Renal cortex interstitium (tissue), 11 donors: ENCODE measurements at regions not wholly inside any gene's neighbourhood (a gene's known extent, or its start where the extent isn't known, plus 50 kb on each side); places are given as distances from the start of the nearest gene placed in this dataset.

Source experiments
- DNase-seq, 11 donors: peaks; one replicate each; pipeline ENCODE4 v3.0.0-alpha.2; 2013; ENCODE audit warnings: low read depth in 9 of 11, low spot score in 4 of 11; ENCODE audit errors: extremely low read depth in 1 of 11

DNA sequence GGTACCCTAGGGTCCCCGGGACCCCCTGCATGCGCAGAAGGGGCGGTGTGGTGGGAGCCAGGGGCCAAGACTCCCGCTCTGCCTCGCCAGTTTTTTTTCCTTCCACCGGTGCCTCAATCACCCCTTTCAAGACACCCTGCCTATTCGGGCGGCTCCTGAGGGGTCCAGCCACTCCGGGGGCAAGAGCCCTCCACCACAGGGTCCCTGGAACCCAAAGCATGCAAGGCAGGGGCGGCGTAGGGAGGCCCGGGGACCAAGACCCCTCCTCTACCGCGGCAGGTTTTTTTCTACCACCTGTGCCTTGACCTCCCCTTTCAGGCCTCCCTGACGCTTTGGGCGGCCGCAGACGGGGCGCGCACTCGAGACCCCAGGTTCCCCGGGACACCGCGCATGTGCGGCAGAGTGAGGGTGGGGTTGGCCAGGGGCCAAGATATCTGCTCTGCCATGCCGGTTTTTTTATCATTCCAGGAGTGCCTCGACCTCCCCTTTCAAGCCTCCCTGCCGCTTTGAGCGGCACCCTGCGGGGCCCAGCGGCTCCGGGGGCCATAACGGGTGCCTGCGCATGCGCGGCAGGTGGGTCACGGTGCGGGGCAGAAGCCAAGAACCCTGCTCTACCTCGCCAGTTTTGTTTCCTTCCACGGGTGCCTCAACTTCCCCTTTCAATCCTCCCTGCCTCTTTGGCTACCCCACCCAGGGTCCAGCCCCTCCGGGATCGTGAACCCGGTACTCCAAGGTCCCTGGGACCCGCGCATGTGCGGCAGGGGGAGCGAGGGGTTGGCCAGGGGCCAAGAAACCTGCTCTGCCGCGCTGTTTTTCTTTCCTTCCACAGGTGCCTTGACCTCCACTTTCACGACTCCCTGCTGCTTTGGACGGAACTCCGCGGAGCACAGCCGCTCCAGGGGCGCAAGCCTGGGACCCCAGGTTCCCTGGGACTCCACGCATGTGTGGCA, 328.1 kb downstream of the ALG10 start:
- DNase-seq, result no peak

GRCh38 chr12:34352098-34352497, 329.8 kb downstream of the ALG10 start:
- DNase-seq, result no peak

DNA sequence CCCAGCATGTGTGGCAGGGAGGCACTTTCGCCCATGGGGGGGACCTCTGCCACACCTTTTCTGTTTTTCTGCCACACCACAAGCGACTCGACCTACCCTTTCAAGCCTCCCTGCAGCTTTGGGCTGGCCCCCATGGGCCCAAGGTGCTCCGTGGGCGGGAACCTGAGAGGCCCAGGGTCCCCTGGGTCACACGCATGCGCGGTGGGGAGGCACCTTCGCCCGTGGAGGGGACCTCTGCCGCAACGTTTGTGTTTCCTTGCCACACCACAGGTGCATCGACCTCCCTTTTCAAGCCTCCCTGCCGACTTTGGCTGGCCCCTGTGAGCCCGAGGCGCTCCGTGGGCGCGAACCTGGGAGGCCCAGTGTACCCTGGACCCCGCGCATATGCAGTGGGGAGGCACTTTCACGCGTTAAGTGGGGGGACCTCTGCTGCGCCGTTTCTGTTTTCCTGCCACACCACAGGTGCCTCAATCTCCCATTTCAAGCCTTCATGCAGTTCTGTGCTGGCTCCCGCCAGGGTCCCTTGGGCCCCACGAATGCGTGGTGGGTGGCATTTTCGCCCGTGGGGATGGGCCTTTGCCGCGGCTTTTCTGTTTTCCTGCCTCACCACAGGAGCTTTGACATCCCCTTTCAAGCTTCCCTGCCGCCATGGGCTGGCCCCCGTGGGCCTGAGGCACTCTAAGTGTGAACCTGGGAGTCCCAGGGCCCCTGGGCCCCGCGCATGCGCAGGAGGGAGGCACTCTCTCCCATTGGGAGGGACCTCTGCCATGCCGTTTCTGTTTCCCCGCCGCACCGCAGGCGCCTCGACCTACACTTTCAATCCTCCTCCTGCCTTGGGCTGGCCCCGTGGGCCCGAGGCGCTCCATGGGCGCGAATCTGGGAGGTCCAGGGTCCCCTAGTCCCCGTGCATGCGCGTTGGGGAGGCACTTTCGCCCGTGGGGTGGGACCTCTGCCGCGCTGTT, 332.2 kb downstream of the ALG10 start:
- DNase-seq, result no peak

DNA sequence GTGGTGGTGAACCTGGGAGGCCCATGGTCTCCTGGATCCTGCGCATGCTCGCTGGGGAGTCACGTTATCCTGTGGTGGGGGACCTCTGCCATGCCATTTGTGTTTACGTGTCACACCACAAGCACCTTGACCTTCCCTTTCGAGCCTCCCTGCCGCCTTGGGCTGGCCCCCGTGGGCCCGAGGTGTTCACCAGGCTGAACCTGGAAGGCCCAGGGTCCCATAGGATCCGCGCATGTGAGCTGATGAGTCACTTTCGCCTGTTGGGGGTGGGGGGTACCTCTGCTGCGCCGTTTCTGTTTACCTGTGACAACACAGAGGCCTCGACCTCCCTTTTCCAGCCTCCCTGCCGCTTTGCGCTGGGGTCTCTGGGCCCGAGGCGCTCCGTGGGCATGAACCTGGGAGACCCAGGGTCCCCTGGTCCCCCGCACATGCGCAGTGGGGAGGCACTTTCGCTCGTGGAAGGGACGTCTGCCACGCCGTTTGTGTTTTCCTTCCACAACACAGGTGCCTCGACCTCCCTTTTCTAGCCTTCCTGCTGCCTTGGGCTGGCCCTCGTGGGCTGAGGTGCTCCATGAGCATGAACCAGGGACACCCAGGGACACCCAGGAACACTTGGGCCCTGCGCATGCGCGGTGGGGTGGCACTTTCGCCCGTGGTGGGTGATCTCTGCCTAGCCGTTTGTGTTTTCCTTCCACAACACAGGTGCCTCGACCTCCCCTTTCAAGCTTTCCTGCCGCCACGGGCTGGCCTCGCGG, 334.1 kb downstream of the ALG10 start:
- DNase-seq, result no peak

DNA sequence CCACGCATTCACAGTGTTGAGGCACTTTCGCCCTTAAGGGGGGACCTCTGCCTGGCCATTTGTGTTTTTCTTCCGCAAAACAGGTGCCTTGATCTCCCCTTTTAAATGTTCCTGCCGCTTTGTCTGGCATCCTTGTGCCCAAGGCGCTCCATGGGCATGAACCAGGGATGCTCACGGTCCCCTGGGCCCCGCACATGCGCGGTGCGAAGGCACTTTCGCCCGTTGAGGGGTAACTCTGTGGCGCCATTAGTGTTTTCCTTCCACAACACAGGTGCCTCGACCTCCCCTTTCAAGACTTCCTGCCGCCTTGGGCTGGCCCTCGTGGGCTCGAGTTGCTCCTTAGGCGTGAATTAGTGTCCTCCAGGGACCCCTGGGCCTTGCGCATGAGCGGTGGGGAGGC, 335.5 kb downstream of the ALG10 start:
- DNase-seq, result no peak

DNA sequence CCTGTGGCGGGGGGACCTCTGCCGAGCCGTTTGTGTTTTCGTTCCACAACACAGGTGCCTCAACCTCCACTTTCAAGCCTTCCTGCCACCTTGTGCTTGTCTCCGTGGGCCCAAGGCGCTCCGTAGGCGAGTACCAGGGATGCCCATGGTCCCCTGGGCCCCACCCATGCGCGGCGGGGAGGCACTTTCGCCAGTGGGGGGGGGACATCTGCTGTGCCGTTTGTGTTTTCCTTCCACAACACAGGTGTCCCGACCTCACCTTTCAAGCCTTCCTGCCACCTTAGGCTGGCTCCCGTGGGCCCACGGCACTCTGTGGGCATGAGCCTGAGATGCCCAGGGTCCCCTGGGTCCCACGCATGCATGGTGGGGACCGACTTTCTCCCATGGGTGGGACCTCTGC, 335.9 kb downstream of the ALG10 start:
- no peak for DNase-seq

DNA sequence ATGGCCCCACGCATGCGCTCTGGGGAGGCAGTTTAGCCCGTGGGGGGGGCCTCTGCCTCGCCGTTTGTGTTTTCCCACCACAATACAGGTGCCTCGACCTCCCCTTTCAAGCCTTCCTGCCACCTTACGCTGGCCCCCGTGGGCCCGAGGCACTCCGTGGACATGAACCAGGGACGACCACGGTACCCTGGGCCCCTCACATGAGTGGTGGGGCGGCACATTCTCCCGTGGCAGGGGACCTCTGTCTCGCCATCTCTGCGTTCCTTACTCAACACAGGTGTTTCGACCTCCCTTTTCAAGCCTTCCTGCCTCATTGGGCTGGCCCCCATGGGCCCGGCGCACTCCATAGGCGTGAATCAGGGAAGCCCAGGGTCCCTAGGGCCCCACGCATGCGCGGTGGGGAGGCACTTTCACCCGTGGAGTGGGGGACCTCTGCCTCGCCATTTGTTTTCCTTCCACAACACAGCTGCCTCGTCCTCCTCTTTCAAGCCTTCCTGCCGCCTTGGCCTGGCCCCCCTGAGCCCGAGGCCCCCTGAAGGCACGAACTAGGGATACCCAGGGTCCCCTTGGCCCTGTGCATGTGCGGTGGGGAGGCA, 339.5 kb downstream of the ALG10 start:
- DNase-seq, result no peak

GRCh38 chr12:34363050-34363673, 340.9 kb downstream of the ALG10 start:
- no peak for DNase-seq

DNA sequence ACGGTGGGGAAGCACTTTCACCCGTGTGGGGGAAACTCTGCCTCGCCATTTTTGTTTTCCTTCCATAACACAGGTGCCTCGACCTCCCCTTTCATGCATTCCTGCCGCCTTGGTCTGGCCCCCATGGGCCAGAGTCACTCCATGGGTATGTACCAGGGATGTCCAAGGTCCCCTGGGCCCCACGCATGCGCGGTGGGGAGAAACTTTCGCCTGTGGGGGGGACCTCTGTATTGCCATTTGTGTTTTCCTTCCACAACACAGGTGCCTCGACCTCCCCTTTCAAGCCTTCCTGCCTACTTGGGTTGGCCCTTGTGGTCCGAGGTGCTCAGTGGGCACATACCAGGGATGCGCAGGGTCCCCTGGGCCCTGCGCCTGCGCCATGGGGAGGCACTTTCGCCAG, 345.8 kb downstream of the ALG10 start:
- no peak for DNase-seq

DNA sequence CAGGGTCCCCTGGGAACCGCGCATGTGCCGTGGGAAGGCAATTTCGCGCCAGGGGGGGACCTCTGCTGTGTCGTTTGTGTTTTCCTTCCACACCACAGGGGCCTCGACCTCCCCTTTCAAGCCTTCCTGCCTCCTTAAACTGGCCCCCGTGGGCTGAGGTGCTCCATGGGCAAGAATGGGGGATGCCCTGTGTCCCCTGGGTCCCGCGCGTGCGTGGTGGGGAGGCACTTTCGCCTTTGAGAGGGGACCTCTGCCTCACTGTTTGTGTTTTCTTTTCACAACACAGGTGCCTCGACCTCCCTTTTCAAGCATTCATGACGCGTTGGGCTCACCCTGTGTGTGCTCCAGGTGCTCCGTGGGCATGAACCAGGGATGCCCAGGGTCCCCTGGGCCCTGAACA, 348.8 kb downstream of the ALG10 start:
- DNase-seq, result no peak

DNA sequence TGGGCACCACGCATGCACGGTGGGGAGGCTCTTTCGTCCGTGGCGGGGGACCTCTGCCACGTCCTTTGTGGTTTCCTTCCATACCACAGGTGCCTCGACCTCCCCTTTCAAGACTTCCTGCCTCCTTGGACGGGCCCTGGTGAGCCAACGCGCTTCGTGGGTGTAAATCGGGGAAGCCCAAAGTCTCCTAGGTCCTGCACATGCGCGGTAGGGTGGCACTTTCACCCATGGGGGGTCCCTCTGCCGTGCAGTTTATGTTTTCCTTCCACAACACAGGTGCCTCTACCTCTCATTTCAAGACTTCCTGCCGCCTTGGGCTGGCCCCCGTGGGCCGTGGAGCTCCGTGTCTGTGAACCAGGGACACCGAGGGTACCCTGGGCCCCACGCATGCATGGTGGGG, 349.7 kb downstream of the ALG10 start:
- no peak for DNase-seq

- no peak for DNase-seq
Measured at GRCh38 chr12:34373926-34374325, 351.6 kb downstream of the ALG10 start.

DNA sequence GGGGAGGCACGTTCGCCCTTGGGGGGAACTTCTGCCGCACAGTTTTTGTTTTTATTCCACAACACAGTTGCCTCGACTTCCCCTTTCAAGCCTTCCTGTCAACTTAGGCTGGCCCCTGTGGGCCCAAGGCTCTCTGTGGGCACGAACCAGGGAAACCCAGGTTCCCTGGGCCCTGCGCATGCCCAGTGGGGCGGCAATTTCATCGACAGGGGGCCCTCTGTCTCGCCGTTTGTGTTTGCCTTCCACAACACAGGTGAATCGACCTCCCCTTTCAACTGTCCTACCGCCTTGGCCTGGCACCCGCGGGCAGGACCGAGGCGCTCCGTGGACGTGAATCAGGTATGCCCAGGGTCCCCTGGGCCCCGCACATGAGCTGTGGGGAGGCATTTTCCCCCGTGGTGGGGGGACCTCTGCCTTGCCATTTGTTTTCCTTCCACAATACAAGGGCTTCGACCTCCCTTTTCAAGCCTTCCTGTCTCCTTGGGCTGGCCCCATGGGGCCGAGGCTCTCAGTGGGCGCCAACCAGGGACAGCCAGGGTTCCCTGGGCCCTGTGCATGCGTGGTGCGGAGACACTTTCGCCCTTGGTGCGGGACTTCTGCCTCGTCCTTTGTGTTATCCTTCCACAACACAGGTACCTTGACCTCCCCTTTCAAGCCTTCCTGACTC, 354.0 kb downstream of the ALG10 start:
- no peak for DNase-seq

GRCh38 chr12:34377243-34378035, 355.1 kb downstream of the ALG10 start:
- no peak for DNase-seq

DNA sequence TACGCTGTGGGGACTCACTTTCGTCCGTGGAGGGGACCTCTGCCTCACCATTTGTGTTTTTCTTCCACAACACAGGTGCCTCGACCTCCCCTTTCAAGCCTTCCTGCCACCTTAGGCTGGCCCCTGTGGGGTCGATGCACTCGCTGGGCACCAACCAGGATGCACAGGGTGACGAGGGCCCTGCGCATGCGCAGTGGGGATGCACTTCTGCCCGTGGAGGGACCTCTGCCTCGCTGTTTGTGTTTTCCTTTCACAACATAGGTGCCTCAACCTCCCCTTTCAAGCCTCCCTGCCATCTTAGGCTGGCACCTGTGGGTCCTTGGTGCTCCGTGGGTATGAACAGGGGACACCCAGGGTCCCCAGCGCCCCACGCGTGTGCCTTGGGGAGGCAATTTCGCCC, 356.8 kb downstream of the ALG10 start:
- DNase-seq, result no peak

DNA sequence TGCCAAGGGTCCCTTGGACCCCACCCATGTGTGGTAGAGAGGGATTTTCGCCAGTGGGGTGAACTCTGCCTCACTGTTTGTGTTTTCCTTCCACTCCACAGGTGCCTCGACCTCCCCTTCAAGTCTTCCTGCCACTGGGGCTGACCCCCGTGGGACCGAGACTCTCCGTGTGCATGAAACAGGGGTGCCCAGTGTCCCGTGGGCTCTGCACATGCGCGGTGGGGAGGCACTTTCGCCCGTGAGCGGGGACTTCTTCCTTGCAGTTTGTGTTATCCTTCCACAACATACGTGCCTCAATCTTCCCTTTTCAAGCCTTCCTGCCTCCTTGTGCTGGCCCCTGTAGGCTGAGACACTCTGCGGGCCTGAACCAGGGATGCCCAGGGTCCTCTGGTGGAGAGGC, 362.4 kb downstream of the ALG10 start:
- DNase-seq, result no peak

GRCh38 chr12:34386016-34386415, 363.7 kb downstream of the ALG10 start:
- DNase-seq, result no peak
